ENCODE measurements at regions not wholly inside any gene's neighbourhood (a gene's known extent, or its start where the extent isn't known, plus 50 kb on each side); places are given as distances from the start of the nearest gene placed in this dataset.

GRCh38 chr14:26190646-26191045 lies 407.2 kb downstream of the NOVA1 start:
- in situ Hi-C loops (cut with HindIII; ENCODE audit: low pct_ligation_motif_present, low sequenced_read_pairs): no loop called here
- Histone ChIP-seq H3K4me3 (ENCODE audit: low read depth, low read length) (no peak overlapping the region), H3K36me3 (replicated peaks) (no peaks in the 10 kb centered on the region), H3K27ac (no peak overlapping the region), H3K27me3 (replicated peaks) (no peaks in the 10 kb centered on the region)
- DNase-seq: no peak
- TF ChIP-seq CTCF (IDR thresholded peaks at IDR 0.05; ENCODE audit: low read depth, low read length, missing control alignments): no peak

GRCh38 chr14:26187996-26188620 lies 409.7 kb downstream of the NOVA1 start:
- H3K27me3 ChIP-seq (replicated peaks): no peaks in the 10 kb centered on the region
- no peaks in the 10 kb centered on the region for H3K36me3 ChIP-seq (replicated peaks)
- no peak overlapping the region for H3K4me3 ChIP-seq (ENCODE audit: low read depth, low read length)
- in situ Hi-C loops (cut with HindIII; ENCODE audit: low pct_ligation_motif_present, low sequenced_read_pairs): no loop called here
- H3K27ac ChIP-seq: no peak overlapping the region
- DNase-seq: no peak
- TF ChIP-seq CTCF (IDR thresholded peaks at IDR 0.05; ENCODE audit: low read depth, low read length, missing control alignments): no peak

GRCh38 chr14:26180221-26180620 lies 417.6 kb downstream of the NOVA1 start:
- Histone ChIP-seq H3K4me3 (ENCODE audit: low read depth, low read length) (no peak overlapping the region), H3K27me3 (replicated peaks) (no peaks in the 10 kb centered on the region), H3K36me3 (replicated peaks) (no peaks in the 10 kb centered on the region), H3K27ac (no peak overlapping the region)
- DNase-seq: no peak
- no peak for TF ChIP-seq CTCF (IDR thresholded peaks at IDR 0.05; ENCODE audit: low read depth, low read length, missing control alignments)
- in situ Hi-C loops (cut with HindIII; ENCODE audit: low pct_ligation_motif_present, low sequenced_read_pairs): no loop called here

GRCh38 chr14:26175658-26176057 lies 422.2 kb downstream of the NOVA1 start:
- in situ Hi-C loops (cut with HindIII; ENCODE audit: low pct_ligation_motif_present, low sequenced_read_pairs): no loop called here
- Histone ChIP-seq H3K27ac (no peak overlapping the region), H3K4me3 (ENCODE audit: low read depth, low read length) (no peak overlapping the region), H3K27me3 (replicated peaks) (no peaks in the 10 kb centered on the region), H3K36me3 (replicated peaks) (no peaks in the 10 kb centered on the region)
- DNase-seq: no peak
- no peak for TF ChIP-seq CTCF (IDR thresholded peaks at IDR 0.05; ENCODE audit: low read depth, low read length, missing control alignments)

GRCh38 chr14:26174395-26174794 lies 423.4 kb downstream of the NOVA1 start:
- no peaks in the 10 kb centered on the region for H3K36me3 ChIP-seq (replicated peaks)
- TF ChIP-seq CTCF (IDR thresholded peaks at IDR 0.05; ENCODE audit: low read depth, low read length, missing control alignments): no peak

GRCh38 chr14:26173581-26174110 lies 424.2 kb downstream of the NOVA1 start:
- no peak for TF ChIP-seq CTCF (IDR thresholded peaks at IDR 0.05; ENCODE audit: low read depth, low read length, missing control alignments)
- Histone ChIP-seq H3K27ac (no peak overlapping the region), H3K36me3 (replicated peaks) (no peaks in the 10 kb centered on the region), H3K4me3 (ENCODE audit: low read depth, low read length) (no peak overlapping the region), H3K27me3 (replicated peaks) (no peaks in the 10 kb centered on the region)
- no peak for DNase-seq
- in situ Hi-C loops (cut with HindIII; ENCODE audit: low pct_ligation_motif_present, low sequenced_read_pairs): no loop called here

More at GRCh38 chr14:26174395-26174794, 423.4 kb downstream of the NOVA1 start:
- in situ Hi-C loops (cut with HindIII; ENCODE audit: low pct_ligation_motif_present, low sequenced_read_pairs): no loop called here
- no peak overlapping the region for H3K27ac ChIP-seq
- H3K4me3 ChIP-seq (ENCODE audit: low read depth, low read length): no peak overlapping the region
- no peak for DNase-seq
- H3K27me3 ChIP-seq (replicated peaks): no peaks in the 10 kb centered on the region

Measured in brain microvascular endothelial cell (primary cell).